ENCODE measurements at regions not wholly inside any gene's neighbourhood (a gene's known extent, or its start where the extent isn't known, plus 50 kb on each side); places are given as distances from the start of the nearest gene placed in this dataset.

DNA sequence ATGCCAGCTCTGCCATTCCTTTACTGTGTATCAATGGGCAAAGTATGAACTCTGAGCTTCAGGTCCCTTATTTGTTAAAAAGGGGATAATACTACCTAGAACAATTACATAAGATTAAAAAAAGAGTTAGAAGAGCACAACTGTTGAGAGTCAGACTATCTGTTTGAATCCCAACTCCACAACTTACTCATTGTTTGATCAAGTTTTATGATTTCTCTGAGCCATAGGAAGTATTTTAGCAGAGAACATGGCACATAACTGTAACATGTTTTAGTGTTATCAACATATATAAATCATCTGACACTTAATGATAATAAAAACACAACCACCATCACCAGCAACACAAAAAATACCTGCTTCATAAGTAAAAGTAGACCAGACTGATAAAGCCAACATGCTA lies 421.3 kb downstream of the ZFHX3 start:
- ChIA-PET CTCF (no interaction called here), POLR2A (no interaction called here)
- DNase-seq (ENCODE audit: extremely low spot score): no peak
- TF ChIP-seq, protein P1, sequence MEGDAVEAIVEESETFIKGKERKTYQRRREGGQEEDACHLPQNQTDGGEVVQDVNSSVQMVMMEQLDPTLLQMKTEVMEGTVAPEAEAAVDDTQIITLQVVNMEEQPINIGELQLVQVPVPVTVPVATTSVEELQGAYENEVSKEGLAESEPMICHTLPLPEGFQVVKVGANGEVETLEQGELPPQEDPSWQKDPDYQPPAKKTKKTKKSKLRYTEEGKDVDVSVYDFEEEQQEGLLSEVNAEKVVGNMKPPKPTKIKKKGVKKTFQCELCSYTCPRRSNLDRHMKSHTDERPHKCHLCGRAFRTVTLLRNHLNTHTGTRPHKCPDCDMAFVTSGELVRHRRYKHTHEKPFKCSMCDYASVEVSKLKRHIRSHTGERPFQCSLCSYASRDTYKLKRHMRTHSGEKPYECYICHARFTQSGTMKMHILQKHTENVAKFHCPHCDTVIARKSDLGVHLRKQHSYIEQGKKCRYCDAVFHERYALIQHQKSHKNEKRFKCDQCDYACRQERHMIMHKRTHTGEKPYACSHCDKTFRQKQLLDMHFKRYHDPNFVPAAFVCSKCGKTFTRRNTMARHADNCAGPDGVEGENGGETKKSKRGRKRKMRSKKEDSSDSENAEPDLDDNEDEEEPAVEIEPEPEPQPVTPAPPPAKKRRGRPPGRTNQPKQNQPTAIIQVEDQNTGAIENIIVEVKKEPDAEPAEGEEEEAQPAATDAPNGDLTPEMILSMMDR (IDR thresholded peaks at IDR 0.05; ENCODE audit: control extremely low read depth, extremely low read depth, low read depth, missing control alignments): no peak

DNA sequence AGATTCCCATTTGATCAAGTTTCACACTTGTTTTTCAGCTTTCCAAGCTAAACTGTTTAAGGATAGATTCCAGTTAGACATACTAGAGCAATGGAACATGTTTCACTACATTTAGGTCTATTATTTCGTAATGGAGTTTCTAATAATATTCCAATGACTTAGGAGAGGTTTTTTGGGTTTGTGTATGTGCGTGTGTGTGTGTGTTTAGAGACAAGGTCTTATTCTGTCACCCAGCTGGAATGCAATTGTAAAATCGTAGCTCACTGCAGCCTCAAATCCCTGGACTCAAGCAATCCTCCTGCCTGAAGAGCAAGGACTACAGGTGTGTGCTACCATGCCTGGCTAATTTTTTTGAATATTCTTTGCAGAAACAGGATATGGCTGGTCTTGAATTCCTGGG lies 426.3 kb downstream of the ZFHX3 start:
- POLR2A ChIA-PET: no interaction called here
- TF ChIP-seq, protein P1 (IDR thresholded peaks at IDR 0.05; ENCODE audit: control extremely low read depth, extremely low read depth, low read depth, missing control alignments): no peak
- CTCF ChIA-PET: no interaction called here
- no peak for DNase-seq (ENCODE audit: extremely low spot score)

DNA sequence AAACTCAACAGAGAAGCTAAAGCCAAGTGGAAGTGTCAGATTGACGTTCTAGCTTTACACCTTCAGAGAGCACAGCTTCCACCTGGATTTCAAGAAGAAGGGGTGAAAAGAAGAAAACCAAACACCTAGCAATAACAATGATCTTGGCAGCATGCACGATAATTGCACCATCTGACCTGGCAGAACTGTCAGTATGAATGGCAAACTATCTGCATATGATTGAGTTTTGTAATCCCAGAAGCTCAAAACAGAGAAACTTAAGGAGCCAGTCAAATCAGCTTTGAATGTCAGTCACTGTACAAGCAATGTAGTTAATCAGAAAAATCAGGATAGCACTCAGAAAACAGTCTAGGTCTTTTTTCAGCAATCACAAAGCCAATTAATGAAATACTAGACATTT lies 427.1 kb downstream of the ZFHX3 start:
- CTCF ChIA-PET: no interaction called here
- no peak for DNase-seq (ENCODE audit: extremely low spot score)
- TF ChIP-seq, protein P1 (IDR thresholded peaks at IDR 0.05; ENCODE audit: control extremely low read depth, extremely low read depth, low read depth, missing control alignments): no peak
- POLR2A ChIA-PET: no interaction called here

DNA sequence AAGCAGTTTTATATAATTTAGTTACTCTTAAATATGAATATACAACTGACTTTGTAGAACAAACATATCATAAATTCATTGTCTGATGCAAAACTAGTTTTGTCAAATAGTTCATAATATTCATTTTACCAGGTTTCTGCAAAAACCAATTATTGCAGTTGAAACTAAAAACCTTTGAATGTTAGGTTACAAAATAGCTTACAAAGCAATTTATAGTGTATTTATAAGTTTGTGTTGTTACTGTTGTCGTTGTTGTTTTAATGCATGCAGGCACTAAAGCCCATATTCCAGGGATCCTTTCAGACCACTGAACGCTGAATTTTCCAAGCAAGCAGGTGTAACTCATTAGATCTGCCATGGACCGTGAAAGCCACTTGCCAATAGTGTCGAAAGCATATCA lies 427.6 kb downstream of the ZFHX3 start:
- ChIA-PET POLR2A (no interaction called here), CTCF (no interaction called here)
- TF ChIP-seq, protein P1 (IDR thresholded peaks at IDR 0.05; ENCODE audit: control extremely low read depth, extremely low read depth, low read depth, missing control alignments): no peak
- DNase-seq (ENCODE audit: extremely low spot score): no peak

DNA sequence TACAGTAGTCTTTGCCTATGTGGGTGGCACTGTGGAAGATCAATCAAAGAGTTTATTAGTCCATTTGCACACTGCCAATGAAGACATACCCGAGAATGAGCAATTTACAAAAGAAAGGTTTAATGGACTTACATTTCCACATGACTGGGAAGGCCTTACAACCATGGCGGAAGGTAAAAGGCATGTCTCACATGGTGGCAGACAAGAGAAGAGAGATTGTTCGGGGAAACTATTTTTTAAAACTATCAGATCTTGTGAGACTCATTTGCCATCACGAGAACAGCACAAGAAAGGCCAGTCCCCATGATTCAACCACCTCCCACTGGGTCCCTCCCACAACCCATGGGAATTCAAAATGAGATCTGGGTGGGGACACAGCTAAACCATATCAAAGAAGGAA lies 432.1 kb downstream of the ZFHX3 start:
- TF ChIP-seq, protein P1 (IDR thresholded peaks at IDR 0.05; ENCODE audit: control extremely low read depth, extremely low read depth, low read depth, missing control alignments): no peak
- ChIA-PET CTCF (no interaction called here), POLR2A (no interaction called here)
- DNase-seq (ENCODE audit: extremely low spot score): no peak

DNA sequence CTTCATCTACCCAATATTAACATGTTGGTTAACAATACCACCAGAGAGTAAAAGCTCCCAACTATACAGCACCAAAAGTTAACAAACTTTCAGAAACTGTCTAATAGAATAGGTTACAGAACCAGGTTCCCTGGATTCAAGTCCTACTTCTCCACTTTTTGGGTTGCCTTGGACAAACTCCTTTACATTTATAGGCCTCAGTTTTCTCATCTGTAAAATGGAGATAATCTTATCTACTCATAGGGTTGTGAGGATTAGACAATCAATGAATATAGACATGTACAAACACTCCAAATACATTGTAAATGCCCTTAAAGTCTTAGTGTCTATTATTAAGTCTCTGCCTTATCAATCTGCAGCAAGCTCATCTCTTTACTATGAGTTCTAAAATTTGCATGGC lies 435.2 kb downstream of the ZFHX3 start:
- TF ChIP-seq, protein P1 (IDR thresholded peaks at IDR 0.05; ENCODE audit: control extremely low read depth, extremely low read depth, low read depth, missing control alignments): no peak
- DNase-seq (ENCODE audit: extremely low spot score): no peak
- POLR2A ChIA-PET: no interaction called here
- CTCF ChIA-PET: interaction anchor here (1.1 kb wide), 1 partner anchor 11 kb away, joined by 4 read pairs; no protein-coding TSS in a partner anchor

DNA sequence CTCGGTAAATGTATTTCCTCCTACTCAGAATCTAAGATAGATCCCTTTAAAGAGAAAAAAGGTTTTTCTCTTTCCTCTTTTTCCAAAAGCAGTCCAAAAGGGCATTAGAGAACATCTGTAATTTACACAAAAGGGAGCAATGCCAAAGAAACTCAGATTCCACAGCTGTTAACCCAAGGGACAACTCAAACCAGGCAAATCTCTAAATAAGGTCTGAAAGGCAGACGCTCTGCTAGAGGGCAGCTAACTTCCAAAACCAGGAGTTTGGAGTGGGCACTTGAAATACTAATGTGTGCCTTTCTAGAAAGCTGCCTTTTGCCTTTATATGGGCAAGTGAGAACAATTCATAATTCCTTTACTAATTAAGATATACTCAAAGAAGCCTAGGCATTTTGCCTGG lies 435.7 kb downstream of the ZFHX3 start:
- TF ChIP-seq, protein P1 (IDR thresholded peaks at IDR 0.05; ENCODE audit: control extremely low read depth, extremely low read depth, low read depth, missing control alignments): no peak
- ChIA-PET POLR2A (no interaction called here), CTCF (interaction anchor here (1.1 kb wide), 1 partner anchor 10 kb away, joined by 4 read pairs; no protein-coding TSS in a partner anchor)
- DNase-seq (ENCODE audit: extremely low spot score): no peak
